PC-9 (cell line): ENCODE measurements at regions not wholly inside any gene's neighbourhood (a gene's known extent, or its start where the extent isn't known, plus 50 kb on each side); places are given as distances from the start of the nearest gene placed in this dataset.
A peak's percentile ranks its signal among the peaks of the same experiment; 100 is the strongest.

Source experiments
- BruUV-seq: library from RNA; stranded (reverse); fragments of 400-500 nt; replicated peaks from 2 replicates; lab custom pipeline; 2021; lab: Mats Ljungman, UMichigan
- CTCF ChIA-PET: fragments of 300-600 bp; sonication (Branson Sonifier 250); formaldehyde crosslinking; loops from one replicate; lab custom pipeline; 2022; ENCODE audit warnings: antibody characterized with exemption; lab: Charles Lee
- POLR2A ChIA-PET: fragments of 300-600 bp; sonication (Branson Sonifier 250); formaldehyde crosslinking; loops from one replicate; lab custom pipeline; 2022; ENCODE audit warnings: antibody characterized with exemption; ENCODE audit not compliant: unreplicated experiment; lab: Charles Lee
- DNase-seq, 2 experiments: peaks; one replicate each; pipeline versions ENCODE4 v3.0.0 to v3.0.0-alpha.2; 2015 to 2022; ENCODE audit warnings: mixed read lengths in 1 of 2
- H2AFZ ChIP-seq: fragments of 200-600 bp; sonication (generic); 2 replicates; pipeline ENCODE4 v1.8.1; 2017; ENCODE audit warnings: antibody characterized with exemption
- H3F3A ChIP-seq: fragments of 200-600 bp; sonication (generic); 2 replicates; pipeline ENCODE4 v1.8.1; 2017; ENCODE audit warnings: antibody characterized with exemption, mild to moderate bottlenecking, low read depth; ENCODE audit not compliant: insufficient read depth
- H3K27ac ChIP-seq: fragments of 200-600 bp; sonication (generic); 2 replicates; pipeline ENCODE4 v1.6.1; 2016; ENCODE audit warnings: mixed run types
- H3K27me3 ChIP-seq: fragments of 200-600 bp; sonication (generic); 2 replicates; pipeline ENCODE4 v1.6.1; 2016; ENCODE audit warnings: low read depth, mixed run types; ENCODE audit not compliant: insufficient read depth
- H3K36me3 ChIP-seq: fragments of 200-600 bp; sonication (generic); 2 replicates; pipeline ENCODE4 v1.6.1; 2016; ENCODE audit warnings: low read depth, mixed run types
- H3K4me1 ChIP-seq: fragments of 200-600 bp; sonication (generic); replicated peaks from 2 replicates; pipeline ENCODE4 v1.6.1; 2016; ENCODE audit warnings: mixed run types; ENCODE audit not compliant: insufficient read depth
- H3K4me2 ChIP-seq: fragments of 200-600 bp; sonication (generic); 2 replicates; pipeline ENCODE4 v1.6.1; 2017; ENCODE audit warnings: mixed run types
- H3K4me3 ChIP-seq: fragments of 200-600 bp; sonication (generic); 2 replicates; pipeline ENCODE4 v1.6.1; 2016; ENCODE audit warnings: mixed run types
- H3K79me2 ChIP-seq: fragments of 200-600 bp; sonication (generic); 2 replicates; pipeline ENCODE4 v1.6.1; 2017; ENCODE audit warnings: low read depth, mixed run types
- H3K9me2 ChIP-seq: fragments of 200-600 bp; sonication (generic); 2 replicates; pipeline ENCODE4 v1.8.1; 2017; ENCODE audit warnings: mild to moderate bottlenecking; ENCODE audit not compliant: insufficient read depth
- H3K9me3 ChIP-seq: fragments of 200-600 bp; sonication (generic); 2 replicates; pipeline ENCODE4 v1.8.1; 2016; ENCODE audit warnings: low read depth; ENCODE audit not compliant: insufficient read depth
- H4K20me1 ChIP-seq: fragments of 200-600 bp; sonication (generic); 2 replicates; pipeline ENCODE4 v1.8.1; 2017; ENCODE audit not compliant: insufficient read depth
- CTCF ChIP-seq: fragments of 200-600 bp; sonication (generic); conservative IDR thresholded peaks from 2 replicates; pipeline ENCODE4 v1.6.1; 2017; ENCODE audit warnings: mixed run types, antibody characterized with exemption, mild to moderate bottlenecking, moderate library complexity
- EZH2 ChIP-seq: fragments of 200-600 bp; sonication (generic); IDR thresholded peaks from 2 replicates; pipeline ENCODE4 v1.8.0; 2017; ENCODE audit warnings: antibody characterized with exemption, low read depth
- intact Hi-C: fragments of 100-400 bp; cut with micrococcal nuclease; formaldehyde crosslinking; loops from one replicate; pipeline ENCODE4 v1.10.0; 2022; ENCODE audit not compliant: unreplicated experiment

- TF ChIP-seq CTCF (no peak), EZH2 (no peak)
- intact Hi-C loops, result no loop called here
- H3K4me3 ChIP-seq, result no peak overlapping the region
- peaks cover 9% of the 10 kb centered on the region for H3K9me3 ChIP-seq
- no peaks in the 10 kb centered on the region for H3K36me3 ChIP-seq
- H3F3A ChIP-seq, result no peaks in the 10 kb centered on the region
- H2AFZ ChIP-seq, result peak overlapping the region; percentile 70; the same call in 1 of the 2 replicates
- no peak overlapping the region for H3K27ac ChIP-seq
- peak overlapping the region; percentile 14; the same call in 1 of the 2 replicates for H3K4me2 ChIP-seq
- BruUV-seq, result no TSS peak
- POLR2A ChIA-PET, result interaction anchor here (0.7 kb wide), 1 partner anchor 69 kb away, joined by 4 read pairs; no protein-coding TSS in a partner anchor
- no peaks in the 10 kb centered on the region for H3K27me3 ChIP-seq
- peaks cover 17% of the 10 kb centered on the region for H3K4me1 ChIP-seq
- H3K9me2 ChIP-seq, result no peaks in the 10 kb centered on the region
- CTCF ChIA-PET, result no interaction called here
- no peaks in the 10 kb centered on the region for H3K79me2 ChIP-seq
- DNase-seq, result peak; percentile 8 to 52
- no peaks in the 10 kb centered on the region for H4K20me1 ChIP-seq
These were observed 2120.0 kb upstream of the RAG2 start for GRCh38 chr11:38718049-38718448.

- Histone ChIP-seq H4K20me1 (no peaks in the 10 kb centered on the region), H3K36me3 (no peaks in the 10 kb centered on the region), H3K9me2 (no peaks in the 10 kb centered on the region), H3K4me3 (no peak overlapping the region), H3F3A (no peaks in the 10 kb centered on the region), H3K4me1 (no peaks in the 10 kb centered on the region), H3K9me3 (no peaks in the 10 kb centered on the region), H3K4me2 (no peak overlapping the region), H2AFZ (no peak overlapping the region), H3K27me3 (no peaks in the 10 kb centered on the region), H3K27ac (no peak overlapping the region), H3K79me2 (no peaks in the 10 kb centered on the region)
- ChIA-PET CTCF (interaction anchor here (0.7 kb wide), 1 partner anchor 46 kb away, joined by 4 read pairs; no protein-coding TSS in a partner anchor), POLR2A (no interaction called here)
- no peak for DNase-seq
- no TSS peak for BruUV-seq
- intact Hi-C loops, result no loop called here
- no peak for TF ChIP-seq CTCF
- TF ChIP-seq EZH2, result no peak
These were observed 2113.1 kb upstream of the RAG2 start for GRCh38 chr11:38711110-38711509.

- ChIA-PET CTCF (interaction anchor here (0.7 kb wide), 1 partner anchor 47 kb away, joined by 4 read pairs; no protein-coding TSS in a partner anchor), POLR2A (interaction anchor here (0.5 kb wide), 1 partner anchor 101 kb away, joined by 6 read pairs; no protein-coding TSS in a partner anchor)
- Histone ChIP-seq H3K4me3 (no peak overlapping the region), H3K4me2 (no peak overlapping the region), H3F3A (no peaks in the 10 kb centered on the region), H3K27me3 (no peaks in the 10 kb centered on the region), H3K79me2 (no peaks in the 10 kb centered on the region), H3K36me3 (no peaks in the 10 kb centered on the region), H3K27ac (no peak overlapping the region), H4K20me1 (no peaks in the 10 kb centered on the region), H3K9me2 (no peaks in the 10 kb centered on the region), H2AFZ (no peak overlapping the region), H3K9me3 (no peaks in the 10 kb centered on the region), H3K4me1 (no peaks in the 10 kb centered on the region)
- BruUV-seq, result no TSS peak
- no peak for TF ChIP-seq EZH2
- no peak for DNase-seq
- intact Hi-C loops, result no loop called here
These were observed 2112.2 kb upstream of the RAG2 start for GRCh38 chr11:38710262-38710661.

GRCh38 chr11:38700111-38700510 is 2102.1 kb upstream of the RAG2 start:
- no peak for TF ChIP-seq CTCF
- no peak for TF ChIP-seq EZH2
- no peaks in the 10 kb centered on the region for H4K20me1 ChIP-seq
- no peaks in the 10 kb centered on the region for H3K36me3 ChIP-seq
- H3K79me2 ChIP-seq, result no peaks in the 10 kb centered on the region
- H3K4me1 ChIP-seq, result no peaks in the 10 kb centered on the region
- ChIA-PET CTCF (no interaction called here), POLR2A (no interaction called here)
- no TSS peak for BruUV-seq
- H3K4me2 ChIP-seq, result no peak overlapping the region
- H3K4me3 ChIP-seq, result no peak overlapping the region
- intact Hi-C loops, result no loop called here
- no peaks in the 10 kb centered on the region for H3F3A ChIP-seq
- H3K9me3 ChIP-seq, result no peaks in the 10 kb centered on the region
- H3K9me2 ChIP-seq, result no peaks in the 10 kb centered on the region; the same call in 1 of the 2 replicates
- DNase-seq, result no peak
- H3K27ac ChIP-seq, result no peak overlapping the region
- no peaks in the 10 kb centered on the region for H3K27me3 ChIP-seq
- H2AFZ ChIP-seq, result no peak overlapping the region
